ENCODE measurements at regions not wholly inside any gene's neighbourhood (a gene's known extent, or its start where the extent isn't known, plus 50 kb on each side); places are given as distances from the start of the nearest gene placed in this dataset.
"Not testable (repeated sequence)": the region's sequence is repeated elsewhere in the genome, so short reads cannot be mapped to it uniquely, and the experiment has no call there.

DNA sequence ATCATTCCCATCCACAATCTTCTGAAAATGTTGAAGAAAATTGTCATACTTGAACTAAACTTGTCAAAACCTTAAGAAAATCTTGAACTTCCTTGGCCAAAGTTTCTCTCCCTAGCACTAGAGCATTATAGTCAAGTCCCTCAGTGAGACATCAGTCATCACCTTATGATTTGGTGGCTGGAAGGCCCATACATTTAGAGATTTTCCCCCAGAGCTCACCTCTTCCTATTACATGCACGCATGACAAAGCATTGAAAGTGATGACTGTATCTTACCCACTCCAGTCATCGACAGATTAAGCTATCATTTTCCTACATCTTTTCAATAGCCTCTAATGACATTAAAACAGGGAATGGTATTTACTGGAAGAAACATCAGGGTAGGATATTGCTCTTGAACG, 948.8 kb downstream of the TMEM121 start:
- DNase-seq: peak; percentile 80

DNA sequence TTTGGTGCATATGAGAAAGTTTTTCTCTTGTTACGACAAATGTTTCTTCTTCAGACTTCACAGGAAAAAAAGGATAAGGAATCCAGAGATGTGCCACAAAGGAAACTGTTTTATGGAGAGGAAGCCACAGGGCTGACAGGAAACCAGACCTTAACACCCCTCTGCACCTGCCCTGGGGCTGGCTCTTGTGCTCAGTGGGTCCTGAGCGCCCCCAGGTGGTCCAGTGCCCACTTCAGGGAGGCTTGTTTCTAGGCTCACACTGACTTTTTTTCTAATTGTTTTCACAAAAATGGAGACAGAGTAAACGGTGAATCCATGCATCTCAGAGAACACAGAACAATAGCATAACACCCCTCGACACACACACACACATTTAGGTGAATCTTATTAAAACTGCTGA, 951.2 kb downstream of the TMEM121 start:
- DNase-seq: not testable (repeated sequence)

DNA sequence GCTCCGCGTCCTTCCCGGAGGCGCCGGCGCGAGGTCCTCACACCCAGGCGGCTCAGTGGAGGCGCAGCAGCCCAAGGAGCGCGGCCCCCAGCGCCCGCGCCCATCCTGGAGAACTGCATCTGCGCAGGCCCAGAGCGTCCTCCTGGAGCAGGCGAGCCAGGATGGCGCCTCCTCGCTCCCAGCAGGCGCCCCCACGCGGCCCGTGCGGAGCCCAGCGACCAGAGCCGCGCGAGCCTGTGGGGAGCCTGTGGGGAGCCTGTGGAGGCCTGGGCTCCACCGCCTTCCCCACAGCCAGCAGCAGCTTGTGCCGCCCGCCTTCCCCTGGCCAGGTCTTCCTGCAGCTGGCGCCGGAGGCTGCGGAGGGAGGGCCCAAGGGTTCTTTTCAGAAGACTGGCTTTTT, 953.9 kb downstream of the TMEM121 start:
- not testable (repeated sequence) for DNase-seq

DNA sequence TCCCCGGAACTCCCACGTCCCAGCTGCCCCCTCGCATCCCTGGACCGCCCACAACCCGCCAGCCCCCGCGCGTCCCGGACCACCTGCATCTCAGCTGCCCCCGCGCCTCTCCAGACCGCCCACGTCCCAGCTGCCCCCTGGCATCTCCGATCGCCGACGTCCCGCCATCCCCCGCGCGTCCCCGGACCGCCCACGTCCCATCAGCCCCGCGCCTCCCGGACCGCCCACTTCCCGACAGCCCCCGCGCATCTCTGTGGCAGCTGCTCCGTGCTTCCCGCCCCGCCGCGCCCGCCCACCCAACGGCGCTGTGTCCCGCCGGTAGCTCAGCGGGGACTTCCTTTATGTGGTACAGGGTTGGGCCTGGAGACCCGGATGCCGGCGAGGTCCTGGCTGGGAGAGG, 955.8 kb downstream of the TMEM121 start:
- not testable (repeated sequence) for DNase-seq

DNA sequence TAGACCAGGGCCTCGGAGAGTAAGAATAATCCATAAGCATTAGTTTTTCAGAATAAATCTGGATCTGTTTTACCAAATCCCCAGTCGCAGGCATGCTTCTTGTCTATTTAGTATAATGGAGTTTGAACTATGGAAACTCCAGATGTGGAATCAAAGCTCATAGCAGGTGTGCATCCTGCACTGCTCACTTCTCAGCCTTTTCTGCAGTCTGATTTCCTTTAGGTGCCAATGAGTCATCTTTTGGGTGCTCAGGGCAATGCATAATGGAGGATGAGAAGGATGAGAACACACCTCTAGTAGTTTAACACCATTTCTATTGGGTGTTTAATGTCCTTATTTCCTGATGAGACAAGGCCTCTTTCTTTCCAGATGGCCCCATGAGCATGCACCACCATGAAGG, 961.2 kb downstream of the TMEM121 start:
- no peak for DNase-seq

DNA sequence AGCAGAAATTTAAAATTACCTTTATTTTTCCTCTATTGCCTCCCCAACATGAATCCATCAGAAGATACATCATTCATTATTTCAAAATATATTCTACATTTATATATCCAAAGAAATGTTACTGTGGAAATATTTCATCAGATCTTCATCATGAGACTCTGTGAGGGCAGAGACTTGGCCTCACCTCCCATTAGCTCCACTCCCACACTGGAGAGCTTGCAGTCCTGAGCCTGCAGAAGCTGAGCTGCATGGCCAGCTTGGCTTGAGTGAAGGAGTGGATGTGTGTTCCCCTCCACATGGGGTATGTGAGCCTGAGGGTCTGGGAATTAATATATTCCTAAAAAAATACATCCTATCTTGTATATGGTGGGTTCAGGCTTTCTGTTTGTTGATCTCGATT, 961.9 kb downstream of the TMEM121 start:
- DNase-seq: no peak

DNA sequence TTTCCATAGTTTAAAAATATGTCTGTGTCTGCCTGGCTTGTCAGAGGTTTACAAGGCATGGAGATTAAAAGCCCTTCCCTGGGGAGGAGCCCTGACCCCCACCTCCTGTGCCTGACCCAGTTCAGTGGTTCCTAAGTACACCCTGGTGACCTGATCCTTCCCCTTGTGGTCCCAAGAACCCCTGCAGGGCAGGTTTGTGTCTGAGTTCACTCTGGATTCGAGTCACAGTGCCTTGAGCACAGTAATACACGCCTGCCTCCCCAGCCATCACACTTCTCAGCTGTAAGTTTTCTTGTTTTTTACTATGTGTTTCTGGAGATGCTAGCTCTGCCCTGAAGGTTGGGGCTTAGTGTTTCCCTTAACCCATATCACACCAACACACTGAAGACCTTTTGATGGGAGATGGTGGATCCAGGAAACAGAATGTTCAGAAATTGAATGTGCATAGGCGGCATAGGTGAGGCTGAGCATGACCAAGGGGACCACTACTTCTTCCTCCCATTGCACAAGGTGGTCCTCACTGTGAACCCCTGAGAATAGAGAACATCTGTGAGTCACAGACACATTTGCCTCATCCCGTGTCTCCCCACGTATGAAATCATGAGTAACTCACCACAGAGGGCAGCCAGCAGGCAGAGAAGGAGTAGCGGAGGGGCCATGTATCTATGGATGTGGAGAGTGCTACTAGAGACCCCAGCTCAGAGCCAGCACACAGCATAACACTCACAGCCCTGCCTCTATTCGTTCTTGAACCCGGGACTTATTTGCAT, 962.9 kb downstream of the TMEM121 start:
- peak; percentile 68 for DNase-seq

DNA sequence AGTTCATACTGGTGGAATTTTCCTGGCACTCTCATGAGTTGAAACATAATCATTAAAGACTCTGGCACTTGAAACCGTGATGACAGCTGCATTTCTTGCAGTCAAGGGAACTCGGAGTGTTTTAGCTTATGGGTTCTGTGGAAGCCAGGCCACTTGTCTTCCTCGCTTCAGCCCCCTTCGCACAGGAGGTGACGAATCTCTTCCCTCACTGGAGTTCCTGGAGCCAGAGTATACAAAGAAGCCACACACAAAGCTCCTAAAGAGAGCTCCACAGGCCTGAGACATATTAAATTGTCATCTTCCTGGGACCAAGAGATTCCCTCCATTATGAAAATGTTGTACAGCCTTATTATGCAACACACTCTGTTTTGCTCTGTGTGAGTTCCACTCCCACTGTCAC, 964.1 kb downstream of the TMEM121 start:
- DNase-seq: no peak

DNA sequence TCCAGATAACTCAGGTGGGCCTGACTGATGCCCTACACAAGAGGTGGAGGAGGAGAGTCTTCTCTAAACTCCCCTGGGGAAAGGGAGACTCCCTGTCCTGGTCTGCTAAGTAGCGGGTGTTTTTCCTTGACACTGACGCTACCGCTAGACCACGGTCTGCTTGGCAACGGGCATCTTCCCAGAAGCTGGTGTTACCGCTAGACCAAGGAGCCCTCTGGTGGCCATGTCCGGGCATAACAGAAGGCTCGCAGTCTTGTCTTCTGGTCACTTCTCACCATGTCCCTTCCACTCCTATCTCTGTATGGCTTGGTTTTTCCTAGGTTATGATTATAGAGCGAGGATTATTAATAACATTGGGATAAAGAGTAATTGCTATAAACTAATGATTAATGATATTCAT, 965.5 kb downstream of the TMEM121 start:
- peak; percentile 43 for DNase-seq

DNA sequence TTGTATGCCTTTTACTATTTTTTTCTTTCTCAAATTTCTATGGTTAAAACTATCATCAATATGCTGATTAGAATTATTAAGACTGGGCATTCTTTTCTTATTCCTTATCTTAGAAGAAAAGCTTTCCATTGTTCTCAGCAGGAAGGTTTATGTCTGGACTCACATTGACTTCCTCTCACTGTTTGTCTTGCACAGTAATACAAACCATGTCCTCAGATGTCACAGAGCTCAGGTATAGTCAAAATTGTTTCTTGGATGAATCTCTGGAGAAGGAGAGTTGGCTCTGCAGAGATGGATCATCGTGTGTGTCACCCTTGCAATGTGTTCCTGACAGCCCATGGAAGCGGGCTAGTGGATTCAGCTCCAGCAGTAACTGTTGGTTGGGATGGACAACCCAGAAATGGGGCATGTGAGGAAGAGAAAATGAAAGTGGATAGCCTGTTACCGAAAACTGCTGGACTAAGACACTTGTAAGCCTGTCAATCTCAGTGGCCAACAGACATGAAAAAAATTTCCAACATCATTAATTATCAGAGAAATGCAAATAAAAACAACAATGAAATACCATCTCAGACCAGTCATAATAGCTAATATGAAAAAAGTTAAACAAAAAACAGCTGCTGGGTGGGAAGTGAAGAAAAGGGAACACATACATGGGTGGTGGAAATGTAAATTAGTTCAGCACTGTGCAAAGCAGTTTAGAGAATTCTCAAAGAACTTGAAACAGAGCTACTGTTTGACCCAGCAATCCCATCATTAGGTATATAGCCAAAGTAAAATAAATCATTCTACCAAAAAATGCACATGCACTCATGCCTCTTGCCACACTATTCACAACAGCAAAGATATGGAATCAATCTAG, 967.8 kb downstream of the TMEM121 start:
- DNase-seq: no peak

DNA sequence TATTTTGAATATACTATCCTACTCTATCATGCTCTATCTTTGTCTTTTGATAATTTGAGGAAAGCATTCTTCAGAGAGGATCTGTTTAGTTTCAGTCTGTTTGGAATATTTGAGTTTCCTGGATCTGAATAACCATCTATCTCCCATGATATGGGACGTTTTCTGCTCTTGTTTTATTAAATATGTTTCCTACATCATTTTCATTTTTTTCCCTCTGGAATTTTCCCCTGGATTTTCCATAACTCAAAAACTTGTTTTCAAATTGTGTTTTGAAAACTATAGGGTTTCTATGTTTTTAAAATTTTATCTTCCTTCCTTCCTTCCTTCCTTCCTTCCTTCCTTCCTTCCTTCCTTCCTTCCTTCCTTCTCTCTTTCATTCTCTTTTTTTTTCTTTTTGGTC, 974.2 kb downstream of the TMEM121 start:
- no peak for DNase-seq

DNA sequence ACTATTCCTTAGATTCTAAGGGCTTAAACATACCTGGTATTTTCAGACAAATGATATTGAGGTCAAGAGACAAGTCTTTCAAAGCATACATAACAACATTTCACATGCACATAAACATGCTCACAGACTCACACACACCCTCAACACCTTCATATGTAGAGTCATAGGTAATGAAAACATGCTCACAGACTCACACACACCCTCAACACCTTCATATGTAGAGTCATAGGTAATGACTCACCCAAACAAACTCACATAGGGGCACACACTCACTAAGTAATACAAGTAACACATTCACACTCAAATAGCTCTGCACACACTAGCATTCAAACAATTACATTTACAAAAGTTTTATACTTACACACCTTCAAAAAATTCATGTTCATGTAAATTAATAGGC, 975.5 kb downstream of the TMEM121 start:
- DNase-seq: no peak

DNA sequence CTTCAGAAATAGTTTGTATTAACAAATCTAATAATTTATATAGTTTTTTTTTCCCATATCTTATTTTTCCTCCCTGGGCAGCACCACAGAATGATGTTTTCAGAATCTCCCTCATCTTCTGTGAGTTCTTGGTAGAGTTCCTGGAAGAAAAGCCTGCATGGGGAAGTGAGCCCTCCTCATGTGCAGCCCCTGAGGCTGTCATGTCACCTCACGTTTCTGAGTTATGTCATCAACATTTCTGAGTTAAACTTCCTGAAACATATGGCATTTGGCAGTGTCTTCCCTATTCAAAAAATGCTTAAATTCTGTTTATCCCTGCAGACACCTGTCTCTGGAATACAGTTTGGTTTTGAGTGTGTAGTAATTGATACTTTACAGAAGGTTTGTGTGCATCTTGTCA, 979.0 kb downstream of the TMEM121 start:
- no peak for DNase-seq

DNA sequence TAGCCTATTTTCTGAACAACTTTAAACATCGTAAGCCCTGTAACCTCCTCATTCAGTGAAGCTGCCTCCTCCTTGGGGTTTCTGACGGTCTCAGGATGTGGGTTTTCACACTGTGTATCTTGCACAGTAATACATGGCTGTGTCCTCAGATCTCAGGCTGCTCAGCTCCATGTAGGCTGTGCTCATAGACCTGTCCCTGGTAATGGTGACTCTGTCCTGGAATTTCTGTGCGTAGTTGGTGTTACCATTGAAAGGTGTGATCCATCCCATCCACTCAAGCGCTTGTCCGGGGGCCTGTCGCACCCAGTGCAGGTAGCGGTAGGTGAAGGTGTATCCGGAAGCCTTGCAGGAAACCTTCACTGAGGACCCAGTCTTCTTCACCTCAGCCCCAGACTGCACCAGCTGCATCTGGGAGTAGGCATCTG, 980.5 kb downstream of the TMEM121 start:
- DNase-seq: peak; percentile 79

DNA sequence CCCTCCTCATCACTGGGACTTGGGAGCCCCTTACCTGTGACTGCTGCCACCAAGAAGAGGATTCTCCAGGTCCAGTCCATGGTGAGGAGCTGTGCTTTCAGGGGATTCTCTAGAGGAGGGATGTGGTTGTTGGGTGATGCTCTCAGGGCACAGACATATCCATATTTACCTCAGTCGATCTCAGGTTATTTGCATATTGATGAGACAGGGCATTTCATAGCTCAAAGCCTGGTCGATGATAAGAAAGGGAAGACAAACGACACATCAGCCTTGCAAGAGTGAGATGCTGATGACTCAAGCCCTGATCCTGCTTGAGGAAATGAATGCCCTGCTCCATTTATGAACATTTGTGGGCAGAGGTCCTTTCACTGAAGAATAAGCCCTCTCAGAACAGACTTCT, 981.0 kb downstream of the TMEM121 start:
- DNase-seq: peak; percentile 58

DNA sequence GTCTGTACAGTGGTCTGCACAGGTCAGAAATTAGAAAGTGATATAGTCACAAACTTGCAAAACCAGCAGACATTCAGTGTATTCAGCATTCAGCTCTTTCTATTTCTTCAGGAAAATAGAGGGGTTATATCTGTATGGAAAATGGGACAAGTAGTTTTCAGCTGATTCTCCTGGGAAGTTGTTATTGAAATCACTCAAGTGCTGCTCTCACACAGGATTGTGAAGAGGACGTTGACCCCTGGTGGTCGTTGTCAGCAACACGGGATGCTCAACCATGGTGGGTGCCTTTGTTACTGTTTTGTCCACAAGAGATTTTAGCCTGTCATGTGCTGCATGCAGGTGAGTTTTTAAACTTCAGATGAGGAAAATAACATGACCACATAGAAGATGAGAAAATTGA, 981.8 kb downstream of the TMEM121 start:
- DNase-seq: no peak

DNA sequence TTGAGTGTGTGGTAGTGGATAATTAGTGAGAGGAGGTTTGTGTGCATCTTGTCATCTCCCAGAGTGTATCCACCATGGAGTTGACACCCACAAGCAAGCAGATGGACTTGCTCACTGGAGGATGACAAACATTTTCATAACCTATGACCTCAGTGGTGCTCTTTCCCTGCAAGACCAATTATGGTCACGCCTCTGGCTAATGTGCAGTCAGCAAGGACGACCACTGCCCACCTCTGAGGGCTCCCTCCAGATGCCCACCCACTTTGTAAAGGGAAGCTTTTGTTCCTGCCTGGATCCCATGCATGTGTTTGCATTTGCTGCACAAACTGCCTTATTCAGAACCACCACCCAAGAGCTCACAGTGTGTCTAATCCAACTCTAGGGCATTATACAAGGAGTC, 982.8 kb downstream of the TMEM121 start:
- no peak for DNase-seq

DNA sequence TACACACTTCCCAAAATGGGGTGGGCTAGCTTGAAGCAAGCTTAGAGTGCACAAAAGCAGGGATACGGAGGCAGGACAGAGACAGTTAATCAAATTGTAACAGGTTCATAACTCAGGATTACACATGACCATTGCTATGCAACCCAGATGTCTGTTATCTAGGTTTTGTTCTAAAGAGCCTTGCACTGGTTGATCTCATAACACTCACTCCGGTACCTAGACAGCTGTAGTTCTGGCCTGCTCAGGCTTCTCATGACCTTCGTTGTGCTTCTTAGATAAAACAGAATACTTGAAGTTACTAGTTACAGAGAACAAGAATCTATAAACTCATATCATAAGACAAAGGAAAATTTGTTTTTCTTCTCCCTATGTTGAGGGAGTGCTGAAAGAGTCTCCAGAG, 983.4 kb downstream of the TMEM121 start:
- DNase-seq: no peak

DNA sequence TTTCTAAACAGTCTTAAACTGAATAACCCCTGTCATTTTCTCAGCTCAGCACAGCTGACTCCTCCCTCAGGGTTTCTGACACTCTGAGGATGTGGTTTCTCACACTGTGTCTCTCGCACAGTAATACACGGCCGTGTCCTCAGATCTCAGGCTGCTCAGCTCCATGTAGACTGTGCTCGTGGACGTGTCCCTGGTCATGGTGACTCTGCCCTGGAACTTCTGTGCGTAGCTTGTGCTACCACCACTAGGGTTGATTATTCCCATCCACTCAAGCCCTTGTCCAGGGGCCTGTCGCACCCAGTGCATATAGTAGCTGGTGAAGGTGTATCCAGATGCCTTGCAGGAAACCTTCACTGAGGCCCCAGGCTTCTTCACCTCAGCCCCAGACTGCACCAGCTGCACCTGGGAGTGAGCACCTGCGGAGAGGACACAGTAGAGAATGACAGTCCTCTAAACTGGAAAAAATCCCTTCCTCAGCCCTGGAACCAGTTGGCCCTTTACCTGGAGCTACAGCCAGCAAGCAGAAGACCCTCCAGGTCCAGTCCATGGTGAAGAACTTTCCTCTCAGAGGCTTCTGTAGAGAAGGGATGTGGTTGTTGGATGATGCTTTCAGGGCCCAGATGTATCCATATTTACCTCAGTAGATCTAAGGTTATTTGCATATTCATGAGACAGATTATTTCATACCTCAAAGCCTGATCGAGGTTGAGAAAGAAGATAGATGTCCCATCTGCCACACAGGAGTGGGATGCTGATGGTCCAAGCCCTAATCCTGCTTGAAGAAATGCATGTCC, 984.8 kb downstream of the TMEM121 start:
- peak; percentile 74 for DNase-seq

DNA sequence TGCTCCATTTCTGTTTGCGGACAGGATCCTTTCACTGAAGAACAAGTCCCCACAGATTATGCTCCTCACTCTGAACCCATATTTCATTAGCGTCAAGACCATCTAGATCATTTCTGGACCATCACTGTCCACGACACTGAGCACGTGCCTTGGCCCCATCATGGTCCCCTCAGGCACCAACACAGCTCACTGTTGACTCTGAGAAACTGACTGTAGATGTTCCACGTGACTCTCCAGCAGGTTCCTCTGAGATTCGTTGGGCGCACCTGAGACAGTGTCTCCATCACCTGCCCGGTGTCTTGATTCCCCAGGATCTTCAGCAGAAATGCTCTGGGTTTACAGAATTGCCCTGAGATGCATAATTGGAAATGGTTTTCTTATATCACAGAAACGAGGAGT, 985.4 kb downstream of the TMEM121 start:
- no peak for DNase-seq

DNA sequence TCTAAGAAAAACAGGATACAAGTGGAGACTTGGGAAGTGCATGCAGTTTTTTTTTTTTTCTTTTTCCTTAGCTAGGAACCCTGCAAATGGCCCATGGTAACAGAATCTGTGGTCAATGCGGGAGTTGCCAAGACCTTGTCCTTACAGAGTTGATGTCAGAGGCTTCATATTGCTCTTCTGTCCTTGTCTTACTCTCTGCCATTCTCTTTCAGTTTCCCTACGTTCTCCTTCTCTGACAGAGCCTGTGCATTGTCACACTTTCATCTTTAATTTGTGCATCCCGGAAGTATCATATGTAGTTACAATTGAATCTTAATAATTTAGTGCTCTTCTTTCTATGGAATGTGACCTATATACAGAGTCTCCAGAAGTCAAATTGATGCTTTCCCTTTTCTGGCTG, 986.9 kb downstream of the TMEM121 start:
- no peak for DNase-seq

DNA sequence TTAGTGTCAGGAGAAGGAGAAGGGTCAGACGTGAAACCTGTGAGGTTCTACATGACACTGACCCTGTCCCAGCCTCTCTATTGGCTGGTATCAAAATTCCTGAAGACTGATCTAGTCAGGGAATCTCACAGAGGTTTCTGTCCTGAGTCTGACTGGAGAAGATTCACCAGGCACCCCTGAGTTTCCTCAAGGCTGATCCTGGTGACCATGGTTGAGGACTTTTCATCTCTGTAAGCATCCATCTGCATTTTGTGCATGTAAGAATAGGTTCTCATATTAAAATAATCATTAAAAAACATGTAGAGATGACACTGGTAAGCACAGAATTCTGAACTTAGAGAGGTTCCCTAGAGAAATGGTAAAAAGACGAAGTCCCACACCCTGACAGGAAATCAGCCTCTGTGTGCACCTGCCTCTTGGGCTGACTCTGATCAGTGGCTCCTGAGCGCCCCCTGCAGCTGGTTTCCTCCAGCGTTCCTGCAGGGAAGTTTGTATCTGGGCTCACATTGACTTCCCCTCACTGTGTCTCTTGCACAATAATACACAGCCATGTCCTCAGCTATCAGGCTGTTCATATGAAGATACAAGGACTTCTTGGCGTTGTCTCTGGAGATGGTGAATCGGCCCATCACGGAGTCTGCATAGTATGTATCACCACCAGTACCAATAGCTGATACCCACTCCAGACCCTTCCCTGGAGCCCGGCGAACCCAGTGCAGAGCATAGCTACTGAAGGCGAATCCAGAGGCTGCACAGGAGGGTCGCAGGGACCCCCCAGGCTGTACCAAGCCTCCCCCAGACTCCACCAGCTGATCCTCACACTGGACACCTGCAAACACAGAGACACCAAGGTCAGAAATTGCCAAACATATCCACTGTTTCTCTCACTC, 991.9 kb downstream of the TMEM121 start:
- peak; percentile 83 for DNase-seq

Data from activated CD4-positive, alpha-beta T cell treated with anti-CD3 and anti-CD28 coated beads, Interleukin-2, Interleukin-6, amounts not matched to agents 100 ng/mL and 50 ng/mL, durations not matched to agents 16 hours and 8 hours (primary cell).